Subcutaneous abdominal adipose tissue (tissue), 5 donors: ENCODE measurements at regions not wholly inside any gene's neighbourhood (a gene's known extent, or its start where the extent isn't known, plus 50 kb on each side); places are given as distances from the start of the nearest gene placed in this dataset.
"Not testable (repeated sequence)": the region's sequence is repeated elsewhere in the genome, so short reads cannot be mapped to it uniquely, and the experiment has no call there.

Source experiments
- H3K27ac ChIP-seq: one replicate; pipeline ENCODE4 v1.7.0; 2013; ENCODE audit warnings: low read depth, mild to moderate bottlenecking, inconsistent platforms, low read length, moderate library complexity
- H3K27me3 ChIP-seq, 5 donors: one replicate each; pipeline ENCODE4 v1.7.0; 2013; ENCODE audit warnings: low read length in 5 of 5, inconsistent platforms in 1 of 5; ENCODE audit not compliant: control insufficient read depth in 5 of 5, insufficient read depth in 4 of 5
- H3K36me3 ChIP-seq, 5 donors: one replicate each; pipeline ENCODE4 v1.7.0; 2013; ENCODE audit warnings: low read length in 5 of 5; ENCODE audit not compliant: control insufficient read depth in 5 of 5, insufficient read depth in 5 of 5
- H3K4me1 ChIP-seq, 5 donors: one replicate each; pipeline ENCODE4 v1.7.0; 2013; ENCODE audit warnings: low read length in 5 of 5, mild to moderate bottlenecking in 3 of 5, moderate library complexity in 1 of 5; ENCODE audit not compliant: control insufficient read depth in 5 of 5, insufficient read depth in 5 of 5
- H3K4me3 ChIP-seq, 5 donors: one replicate each; pipeline ENCODE4 v1.7.0; 2013; ENCODE audit warnings: low read length in 5 of 5, low read depth in 1 of 5
- H3K9ac ChIP-seq, 5 donors: one replicate each; pipeline ENCODE4 v1.7.0; 2013; ENCODE audit warnings: low read length in 5 of 5, mild to moderate bottlenecking in 4 of 5, moderate library complexity in 3 of 5
- H3K9me3 ChIP-seq, 5 donors: one replicate each; pipeline ENCODE4 v1.7.0; 2013; ENCODE audit warnings: low read length in 5 of 5; ENCODE audit not compliant: control insufficient read depth in 5 of 5
- donor health status: healthy.
- donor health status: healthy.
- donor health status: healthy.
- donor health status: healthy.
- donor health status: healthy.

GRCh38 chr2:44098891-44099290, 69.8 kb upstream of the PPM1B start:
- H3K27ac ChIP-seq = no peak overlapping the region
- no peak overlapping the region for H3K9ac ChIP-seq
- H3K27me3 ChIP-seq = no peaks in the 10 kb centered on the region
- no peaks in the 10 kb centered on the region for H3K36me3 ChIP-seq
- H3K4me1 ChIP-seq = peaks cover 0 to 10% (median 0%) of the 10 kb centered on the region in 5 donors
- no peaks in the 10 kb centered on the region for H3K9me3 ChIP-seq
- H3K4me3 ChIP-seq = no peak overlapping the region

GRCh38 chr2:44100351-44100750, 68.3 kb upstream of the PPM1B start:
- Histone ChIP-seq H3K36me3 (no peaks in the 10 kb centered on the region), H3K9ac (no peak overlapping the region), H3K27me3 (no peaks in the 10 kb centered on the region), H3K4me3 (no peak overlapping the region), H3K27ac (no peak overlapping the region), H3K9me3 (no peaks in the 10 kb centered on the region), H3K4me1 (peaks cover 0 to 10% (median 0%) of the 10 kb centered on the region in 5 donors)

GRCh38 chr2:44101246-44101645, 67.4 kb upstream of the PPM1B start:
- Histone ChIP-seq H3K27ac (no peak overlapping the region), H3K9ac (no peak overlapping the region), H3K27me3 (no peaks in the 10 kb centered on the region), H3K9me3 (no peaks in the 10 kb centered on the region), H3K4me3 (no peak overlapping the region), H3K36me3 (no peaks in the 10 kb centered on the region), H3K4me1 (peaks cover 0 to 10% (median 0%) of the 10 kb centered on the region in 5 donors)

GRCh38 chr2:44102790-44103562, 65.7 kb upstream of the PPM1B start:
- Histone ChIP-seq H3K4me3 (no peak overlapping the region), H3K27ac (no peak overlapping the region), H3K27me3 (no peaks in the 10 kb centered on the region), H3K36me3 (no peaks in the 10 kb centered on the region), H3K4me1 (peaks cover 0 to 10% (median 0%) of the 10 kb centered on the region in 5 donors), H3K9ac (no peak overlapping the region), H3K9me3 (peaks cover 0 to 2% (median 0%) of the 10 kb centered on the region in 5 donors)

- Histone ChIP-seq H3K27me3 (no peaks in the 10 kb centered on the region), H3K9ac (no peak overlapping the region), H3K4me1 (peaks cover 0 to 10% (median 0%) of the 10 kb centered on the region in 5 donors), H3K4me3 (no peak overlapping the region), H3K36me3 (no peaks in the 10 kb centered on the region), H3K9me3 (peaks cover 0 to 3% (median 0%) of the 10 kb centered on the region in 5 donors), H3K27ac (no peak overlapping the region)
Measured at GRCh38 chr2:44103639-44104038, 65.0 kb upstream of the PPM1B start.

GRCh38 chr2:44104855-44105271, 63.8 kb upstream of the PPM1B start:
- H3K27me3 ChIP-seq = no peaks in the 10 kb centered on the region
- no peak overlapping the region for H3K27ac ChIP-seq
- H3K36me3 ChIP-seq = no peaks in the 10 kb centered on the region
- H3K9ac ChIP-seq = no peak overlapping the region
- peaks cover 0 to 3% (median 0%) of the 10 kb centered on the region in 5 donors for H3K9me3 ChIP-seq
- H3K4me1 ChIP-seq = peaks cover 0 to 10% (median 0%) of the 10 kb centered on the region in 5 donors
- no peak overlapping the region for H3K4me3 ChIP-seq

- H3K36me3 ChIP-seq, H3K27me3 ChIP-seq, H3K4me1 ChIP-seq, H3K9me3 ChIP-seq, H3K27ac ChIP-seq, H3K4me3 ChIP-seq, H3K9ac ChIP-seq: not testable (repeated sequence)
Measured at GRCh38 chr2:44106509-44106908, 62.2 kb upstream of the PPM1B start.

- H3K9me3 ChIP-seq = peaks cover 0 to 3% (median 0%) of the 10 kb centered on the region in 5 donors
- H3K9ac ChIP-seq = no peak overlapping the region
- no peaks in the 10 kb centered on the region for H3K4me1 ChIP-seq
- H3K27me3 ChIP-seq = no peaks in the 10 kb centered on the region
- no peak overlapping the region for H3K27ac ChIP-seq
- no peak overlapping the region for H3K4me3 ChIP-seq
- H3K36me3 ChIP-seq = no peaks in the 10 kb centered on the region
Measured at GRCh38 chr2:44107086-44107740, 61.5 kb upstream of the PPM1B start.

GRCh38 chr2:44107974-44108373, 60.7 kb upstream of the PPM1B start:
- Histone ChIP-seq H3K9ac (no peak overlapping the region), H3K27me3 (no peaks in the 10 kb centered on the region), H3K9me3 (peaks cover 0 to 3% (median 0%) of the 10 kb centered on the region in 5 donors), H3K27ac (no peak overlapping the region), H3K4me1 (no peaks in the 10 kb centered on the region), H3K4me3 (no peak overlapping the region), H3K36me3 (no peaks in the 10 kb centered on the region)

- no peak overlapping the region for H3K9ac ChIP-seq
- no peak overlapping the region for H3K4me3 ChIP-seq
- no peaks in the 10 kb centered on the region for H3K36me3 ChIP-seq
- no peaks in the 10 kb centered on the region for H3K4me1 ChIP-seq
- no peaks in the 10 kb centered on the region for H3K27me3 ChIP-seq
- no peak overlapping the region for H3K27ac ChIP-seq
- H3K9me3 ChIP-seq = peaks cover 0 to 3% (median 0%) of the 10 kb centered on the region in 5 donors
Measured at GRCh38 chr2:44109166-44109565, 59.5 kb upstream of the PPM1B start.
